NCI-H2196 treated with DMSO at 0.1 percent for 48 hours (cell line): ENCODE measurements at regions not wholly inside any gene's neighbourhood (a gene's known extent, or its start where the extent isn't known, plus 50 kb on each side); places are given as distances from the start of the nearest gene placed in this dataset.
"Not testable (repeated sequence)": the region's sequence is repeated elsewhere in the genome, so short reads cannot be mapped to it uniquely, and the experiment has no call there.

Experiments used
- DNase-seq: peaks from one replicate; lab custom pipeline; 2025; ENCODE audit not compliant: unreplicated experiment; lab: John Stamatoyannopoulos, UW

GRCh38 chr15:77944002-77944867, 133.3 kb downstream of the TBC1D2B start:
- no peak for DNase-seq

GRCh38 chr15:77942611-77943211, 134.8 kb downstream of the TBC1D2B start:
- DNase-seq, result no peak

GRCh38 chr15:77941090-77941827, 136.3 kb downstream of the TBC1D2B start:
- DNase-seq, result not testable (repeated sequence)

- no peak for DNase-seq
These were observed 137.0 kb downstream of the TBC1D2B start for GRCh38 chr15:77940381-77940947.

GRCh38 chr15:77939851-77940250, 137.7 kb downstream of the TBC1D2B start:
- DNase-seq, result no peak

- not testable (repeated sequence) for DNase-seq
These were observed 138.5 kb downstream of the TBC1D2B start for GRCh38 chr15:77939026-77939425.

GRCh38 chr15:77938546-77938945, 139.0 kb downstream of the TBC1D2B start:
- DNase-seq, result not testable (repeated sequence)

- DNase-seq, result not testable (repeated sequence)
These were observed 140.9 kb downstream of the TBC1D2B start for GRCh38 chr15:77936567-77936966.

GRCh38 chr15:77934516-77934915, 143.0 kb downstream of the TBC1D2B start:
- DNase-seq, result not testable (repeated sequence)

- not testable (repeated sequence) for DNase-seq
These were observed 146.6 kb downstream of the TBC1D2B start for GRCh38 chr15:77930907-77931306.

GRCh38 chr15:77930490-77930889, 147.0 kb downstream of the TBC1D2B start:
- not testable (repeated sequence) for DNase-seq

GRCh38 chr15:77926789-77927188, 150.7 kb downstream of the TBC1D2B start:
- DNase-seq, result not testable (repeated sequence)

- DNase-seq, result not testable (repeated sequence)
These were observed 151.2 kb downstream of the TBC1D2B start for GRCh38 chr15:77926296-77926695.

- DNase-seq, result not testable (repeated sequence)
These were observed 152.4 kb downstream of the TBC1D2B start for GRCh38 chr15:77925101-77925500.

GRCh38 chr15:77921664-77922063, 155.8 kb downstream of the TBC1D2B start:
- no peak for DNase-seq

GRCh38 chr15:77916966-77917635, 160.4 kb downstream of the TBC1D2B start:
- not testable (repeated sequence) for DNase-seq

- DNase-seq, result not testable (repeated sequence)
These were observed 161.6 kb downstream of the TBC1D2B start for GRCh38 chr15:77915961-77916330.

- no peak for DNase-seq
These were observed 162.1 kb downstream of the TBC1D2B start for GRCh38 chr15:77915261-77915960.

GRCh38 chr15:77914531-77914930, 163.0 kb downstream of the TBC1D2B start:
- not testable (repeated sequence) for DNase-seq
